ENCODE measurements at regions not wholly inside any gene's neighbourhood (a gene's known extent, or its start where the extent isn't known, plus 50 kb on each side); places are given as distances from the start of the nearest gene placed in this dataset.

DNA sequence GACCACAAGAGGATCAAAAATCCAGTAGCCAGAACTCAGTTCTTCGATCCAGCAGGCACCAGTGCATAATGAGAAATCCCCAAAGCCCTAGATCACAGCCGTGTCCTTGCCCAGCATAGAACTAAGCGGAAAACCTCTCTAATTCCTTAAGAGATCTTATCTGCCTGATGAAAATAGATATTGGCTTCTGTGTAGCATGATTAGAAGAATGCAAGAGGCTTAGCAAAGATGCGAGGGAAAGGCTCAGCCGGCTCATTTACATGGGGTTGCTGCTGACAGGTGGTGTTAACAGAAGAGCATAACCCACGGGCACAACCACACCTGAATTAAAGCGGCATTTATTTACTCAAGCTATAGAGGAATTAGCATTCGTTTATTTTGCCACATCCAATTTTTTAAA lies 400.0 kb upstream of the ADAMTS16 start:
- no peak for TF ChIP-seq POLR2A (IDR thresholded peaks at IDR 0.05; ENCODE audit: low read depth, low read length)
- TF ChIP-seq, protein P1, sequence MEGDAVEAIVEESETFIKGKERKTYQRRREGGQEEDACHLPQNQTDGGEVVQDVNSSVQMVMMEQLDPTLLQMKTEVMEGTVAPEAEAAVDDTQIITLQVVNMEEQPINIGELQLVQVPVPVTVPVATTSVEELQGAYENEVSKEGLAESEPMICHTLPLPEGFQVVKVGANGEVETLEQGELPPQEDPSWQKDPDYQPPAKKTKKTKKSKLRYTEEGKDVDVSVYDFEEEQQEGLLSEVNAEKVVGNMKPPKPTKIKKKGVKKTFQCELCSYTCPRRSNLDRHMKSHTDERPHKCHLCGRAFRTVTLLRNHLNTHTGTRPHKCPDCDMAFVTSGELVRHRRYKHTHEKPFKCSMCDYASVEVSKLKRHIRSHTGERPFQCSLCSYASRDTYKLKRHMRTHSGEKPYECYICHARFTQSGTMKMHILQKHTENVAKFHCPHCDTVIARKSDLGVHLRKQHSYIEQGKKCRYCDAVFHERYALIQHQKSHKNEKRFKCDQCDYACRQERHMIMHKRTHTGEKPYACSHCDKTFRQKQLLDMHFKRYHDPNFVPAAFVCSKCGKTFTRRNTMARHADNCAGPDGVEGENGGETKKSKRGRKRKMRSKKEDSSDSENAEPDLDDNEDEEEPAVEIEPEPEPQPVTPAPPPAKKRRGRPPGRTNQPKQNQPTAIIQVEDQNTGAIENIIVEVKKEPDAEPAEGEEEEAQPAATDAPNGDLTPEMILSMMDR (IDR thresholded peaks at IDR 0.05; ENCODE audit: extremely low read depth in 1 of 2, insufficient read depth in 1 of 2, low read depth in 1 of 2, low read length in 2 of 2) = no peak
- no peak for TF ChIP-seq EZH2 (IDR thresholded peaks at IDR 0.05; ENCODE audit: borderline replicate concordance, low read depth, low read length, severe bottlenecking)
- no peak for TF ChIP-seq JUN (IDR thresholded peaks at IDR 0.05; ENCODE audit: borderline replicate concordance, insufficient read depth, insufficient read length, low read depth)
- no peak for TF ChIP-seq FOS (IDR thresholded peaks at IDR 0.05; ENCODE audit: borderline replicate concordance, insufficient read depth, low read length)
- TF ChIP-seq GATA2 (IDR thresholded peaks at IDR 0.05; ENCODE audit: insufficient read depth, insufficient read length, low read depth, low read length) = no peak
- no peak for TF ChIP-seq MYC (IDR thresholded peaks at IDR 0.05; ENCODE audit: low read depth, low read length)
- no peak for TF ChIP-seq POLR2AphosphoS5 (IDR thresholded peaks at IDR 0.05; ENCODE audit: insufficient read depth, low read depth, low read length)
